ENCODE measurements at regions not wholly inside any gene's neighbourhood (a gene's known extent, or its start where the extent isn't known, plus 50 kb on each side); places are given as distances from the start of the nearest gene placed in this dataset.

DNA sequence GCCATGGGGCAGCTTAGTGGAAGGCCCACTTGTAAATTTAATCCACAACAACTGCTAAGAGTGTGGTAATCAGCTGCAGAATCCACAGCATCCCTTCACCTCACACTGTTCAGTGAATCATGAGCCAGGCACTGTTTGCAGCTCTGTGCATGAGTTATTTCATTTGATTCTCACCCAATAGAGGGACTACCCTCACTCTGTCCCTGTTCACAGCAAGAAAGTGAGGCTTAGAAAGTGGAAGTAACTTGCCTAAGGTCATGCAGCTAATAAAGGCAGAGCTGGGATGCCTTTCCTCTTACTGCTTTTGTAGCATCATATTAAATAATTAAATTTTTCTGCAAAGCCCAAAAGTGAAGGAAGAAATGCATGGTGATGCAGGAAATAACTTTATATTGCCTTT, 346.5 kb upstream of the PLD5 start:
- no peak for FAIRE-seq
- TF ChIP-seq POLR2A (IDR thresholded peaks at IDR 0.05; ENCODE audit: low read depth, low read length), result no peak
- no peak for DNase-seq (ENCODE audit: insufficient read length, low spot score)

DNA sequence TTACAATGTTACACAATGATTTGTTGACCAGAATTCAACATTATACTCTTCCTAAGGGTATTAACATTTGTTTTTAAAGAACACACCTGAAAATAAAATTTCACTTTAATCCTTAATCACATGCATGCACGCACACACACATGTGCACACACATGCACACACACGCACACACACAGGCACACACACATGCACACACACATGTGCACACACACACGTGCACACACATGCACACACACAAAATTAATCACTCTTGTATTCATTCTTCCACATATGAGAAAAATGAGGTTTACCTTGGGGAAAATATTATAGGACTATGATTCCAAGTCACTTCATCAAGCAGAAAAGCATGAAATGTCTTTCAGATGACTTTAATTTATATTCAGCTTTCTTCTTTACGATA, 331.8 kb upstream of the PLD5 start:
- FAIRE-seq (no peak), DNase-seq (ENCODE audit: insufficient read length, low spot score) (no peak)

GRCh38 chr1:242854466-242854865, 330.0 kb upstream of the PLD5 start:
- DNase-seq (ENCODE audit: insufficient read length, low spot score), result no peak
- TF ChIP-seq POLR2A (IDR thresholded peaks at IDR 0.05; ENCODE audit: low read depth, low read length), result no peak
- FAIRE-seq, result no peak

More for the DNA sequence above, 331.8 kb upstream of the PLD5 start:
- no peak for TF ChIP-seq POLR2A (IDR thresholded peaks at IDR 0.05; ENCODE audit: low read depth, low read length)

- FAIRE-seq (no peak), DNase-seq (ENCODE audit: insufficient read length, low spot score) (no peak)
- TF ChIP-seq POLR2A (IDR thresholded peaks at IDR 0.05; ENCODE audit: low read depth, low read length), result no peak
These were observed 323.0 kb upstream of the PLD5 start for GRCh38 chr1:242847390-242847993.

- FAIRE-seq (no peak), DNase-seq (ENCODE audit: insufficient read length, low spot score) (no peak)
- TF ChIP-seq POLR2A (IDR thresholded peaks at IDR 0.05; ENCODE audit: low read depth, low read length), result no peak
These were observed 317.6 kb upstream of the PLD5 start for GRCh38 chr1:242842094-242842493.

DNA sequence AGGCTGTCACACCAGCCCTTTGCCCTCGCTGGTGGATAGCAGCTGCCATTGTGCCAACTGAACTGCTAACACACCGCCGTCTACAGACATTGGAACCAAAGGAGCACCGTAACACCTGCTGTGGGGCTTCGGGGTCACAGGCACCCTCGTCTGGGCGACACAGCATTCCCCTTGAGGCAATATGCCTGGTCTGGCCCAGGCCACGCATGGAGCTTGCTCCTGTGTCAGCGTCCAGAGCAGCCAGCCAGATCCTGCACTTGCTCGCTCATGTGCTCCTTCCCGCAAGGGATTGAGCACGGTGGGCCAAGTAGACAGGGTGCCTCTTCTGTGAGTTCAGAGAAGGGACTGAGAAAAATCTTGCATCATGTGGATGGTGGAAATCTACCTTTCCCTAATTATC, 314.6 kb upstream of the PLD5 start:
- no peak for FAIRE-seq
- no peak for TF ChIP-seq POLR2A (IDR thresholded peaks at IDR 0.05; ENCODE audit: low read depth, low read length)
- no peak for DNase-seq (ENCODE audit: insufficient read length, low spot score)

DNA sequence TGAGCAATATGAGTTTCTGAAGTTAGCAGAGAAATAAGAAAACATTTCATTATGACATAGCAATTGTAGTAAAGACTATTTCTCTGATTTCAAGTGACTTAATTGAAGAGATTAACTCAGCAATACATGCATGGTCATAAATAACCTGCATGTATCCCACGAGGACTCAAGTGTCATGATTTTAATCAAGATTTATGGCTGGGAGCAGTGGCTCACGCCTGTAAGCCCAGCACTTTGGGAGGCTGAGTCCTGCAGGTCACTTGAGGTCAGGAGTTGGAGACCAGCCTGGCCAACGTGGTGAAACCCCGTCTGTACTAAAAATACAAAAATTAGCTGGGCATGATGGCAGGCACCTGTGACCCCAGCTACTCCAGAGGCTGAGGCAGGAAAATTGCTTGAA, 311.9 kb upstream of the PLD5 start:
- TF ChIP-seq POLR2A (IDR thresholded peaks at IDR 0.05; ENCODE audit: low read depth, low read length), result no peak
- DNase-seq (ENCODE audit: insufficient read length, low spot score), result no peak
- no peak for FAIRE-seq

DNA sequence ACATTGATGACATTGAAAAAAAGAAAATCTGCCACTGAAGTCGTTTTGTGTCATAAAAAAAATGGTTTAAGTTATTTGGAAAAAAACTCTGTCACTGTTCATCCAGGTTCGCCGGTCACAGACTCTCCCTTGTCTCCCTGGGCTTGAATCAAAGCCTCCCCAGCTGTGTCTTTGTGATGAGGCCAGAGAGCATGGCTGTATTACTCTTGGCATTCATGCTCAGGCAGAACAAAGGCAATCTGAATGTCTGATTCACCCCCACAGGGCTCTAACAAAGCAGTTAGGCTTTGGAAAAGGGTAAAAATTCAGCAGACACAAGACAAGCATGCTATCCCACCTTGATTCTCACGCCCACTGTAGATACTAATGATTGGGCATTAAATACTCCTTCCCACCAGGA, 304.3 kb upstream of the PLD5 start:
- DNase-seq (ENCODE audit: insufficient read length, low spot score) (no peak), FAIRE-seq (no peak)
- TF ChIP-seq POLR2A (IDR thresholded peaks at IDR 0.05; ENCODE audit: low read depth, low read length), result no peak

DNA sequence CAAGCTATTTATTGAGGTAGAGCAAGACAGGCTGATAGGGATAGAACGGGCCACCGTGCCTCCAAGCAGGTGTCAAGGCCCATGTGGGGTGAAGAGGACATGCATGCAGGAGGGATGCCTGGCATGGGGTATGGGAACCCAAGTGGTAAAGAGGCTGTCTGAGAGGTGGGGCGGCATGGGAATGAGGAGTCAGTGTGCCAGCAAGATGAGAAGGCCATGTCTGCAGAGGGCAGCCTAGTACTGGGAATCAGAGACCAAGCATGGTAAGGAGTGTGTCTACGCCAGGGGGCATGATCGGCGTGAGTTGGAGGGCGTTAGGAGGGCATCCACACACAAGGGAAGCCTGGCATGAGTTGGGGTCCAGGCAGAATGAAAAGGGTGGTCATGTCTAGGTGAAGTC, 303.7 kb upstream of the PLD5 start:
- FAIRE-seq, result no peak
- TF ChIP-seq POLR2A (IDR thresholded peaks at IDR 0.05; ENCODE audit: low read depth, low read length), result no peak
- no peak for DNase-seq (ENCODE audit: insufficient read length, low spot score)

GRCh38 chr1:242827538-242827937, 303.0 kb upstream of the PLD5 start:
- no peak for DNase-seq (ENCODE audit: insufficient read length, low spot score)
- no peak for TF ChIP-seq POLR2A (IDR thresholded peaks at IDR 0.05; ENCODE audit: low read depth, low read length)
- no peak for FAIRE-seq

DNA sequence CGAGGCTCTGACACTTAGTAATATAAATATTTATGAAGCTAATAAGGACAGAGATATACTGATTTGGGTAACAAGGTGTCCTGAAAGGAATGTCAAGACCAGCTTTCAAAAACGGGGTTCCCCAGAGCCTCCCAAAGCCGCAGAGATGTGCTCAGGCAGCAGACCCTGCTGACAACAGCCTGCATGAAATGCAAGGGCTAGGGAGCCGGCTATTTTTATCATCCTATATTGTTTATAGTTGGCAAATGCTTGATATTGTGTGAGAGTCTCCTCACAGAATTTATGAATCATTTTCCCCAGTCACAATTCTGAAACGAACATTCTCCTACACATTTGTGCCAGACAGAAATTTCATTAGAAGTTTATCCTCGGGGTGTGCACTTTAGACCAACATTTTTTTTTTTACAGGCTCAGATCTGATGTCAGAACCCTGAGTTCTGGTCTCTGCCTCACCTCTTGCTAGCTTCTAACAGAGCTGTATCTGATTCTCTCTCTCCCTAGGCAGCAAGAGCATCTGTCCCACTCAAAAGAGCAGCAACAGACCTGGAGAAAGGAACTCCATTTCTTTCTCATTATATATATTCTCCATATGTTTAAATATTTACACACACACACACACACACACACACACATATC, 302.3 kb upstream of the PLD5 start:
- DNase-seq (ENCODE audit: insufficient read length, low spot score) (no peak), FAIRE-seq (no peak)
- no peak for TF ChIP-seq POLR2A (IDR thresholded peaks at IDR 0.05; ENCODE audit: low read depth, low read length)

DNA sequence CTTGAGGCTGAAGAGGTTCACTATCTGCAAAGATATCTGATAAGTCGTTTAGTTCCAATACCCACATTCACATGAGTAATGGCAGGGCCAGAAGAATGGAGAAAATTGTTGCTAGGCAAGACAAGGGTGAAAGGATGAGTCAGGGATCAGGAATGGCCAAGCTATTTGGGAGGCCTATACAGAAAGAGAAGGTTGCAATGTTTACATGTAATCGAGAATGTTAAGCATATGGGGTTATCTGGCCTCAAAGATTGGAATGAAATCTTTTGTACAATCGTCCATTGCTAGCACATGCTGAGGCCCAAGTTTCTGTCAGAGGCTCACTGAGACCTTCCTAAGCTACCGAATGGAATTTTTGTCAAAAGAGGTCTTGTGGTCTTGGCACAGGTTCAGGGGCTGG, 299.9 kb upstream of the PLD5 start:
- no peak for TF ChIP-seq POLR2A (IDR thresholded peaks at IDR 0.05; ENCODE audit: low read depth, low read length)
- DNase-seq (ENCODE audit: insufficient read length, low spot score), result peak; percentile 6
- no peak for FAIRE-seq

DNA sequence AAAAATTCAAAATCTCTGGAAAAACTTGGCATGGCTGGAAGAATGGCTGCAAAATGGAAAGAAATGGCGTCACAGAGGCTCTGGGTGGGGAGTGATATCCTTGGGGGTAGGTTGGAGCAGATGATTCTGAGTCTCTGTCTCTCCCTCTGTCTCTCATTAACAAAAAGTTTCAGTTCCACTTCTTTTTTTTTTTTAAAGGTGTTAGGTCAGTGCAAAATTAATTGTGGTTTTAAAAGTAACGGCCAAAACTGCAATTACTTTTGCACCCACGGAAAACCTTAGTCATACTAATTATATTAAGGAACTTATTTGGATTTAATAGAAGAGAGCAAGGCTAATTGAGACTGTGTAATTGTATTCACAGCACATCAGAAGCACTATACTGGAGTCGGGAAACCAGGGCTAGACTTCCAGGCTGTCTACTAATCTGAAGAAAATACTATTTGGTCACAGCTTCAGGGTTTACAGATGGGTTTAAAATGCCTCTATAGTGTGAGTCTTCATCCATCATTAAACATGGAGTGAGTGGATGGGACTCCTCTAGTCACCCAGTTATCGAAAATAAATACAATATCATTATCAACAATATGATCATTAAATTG, 289.1 kb upstream of the PLD5 start:
- FAIRE-seq (no peak), DNase-seq (ENCODE audit: insufficient read length, low spot score) (no peak)

DNA sequence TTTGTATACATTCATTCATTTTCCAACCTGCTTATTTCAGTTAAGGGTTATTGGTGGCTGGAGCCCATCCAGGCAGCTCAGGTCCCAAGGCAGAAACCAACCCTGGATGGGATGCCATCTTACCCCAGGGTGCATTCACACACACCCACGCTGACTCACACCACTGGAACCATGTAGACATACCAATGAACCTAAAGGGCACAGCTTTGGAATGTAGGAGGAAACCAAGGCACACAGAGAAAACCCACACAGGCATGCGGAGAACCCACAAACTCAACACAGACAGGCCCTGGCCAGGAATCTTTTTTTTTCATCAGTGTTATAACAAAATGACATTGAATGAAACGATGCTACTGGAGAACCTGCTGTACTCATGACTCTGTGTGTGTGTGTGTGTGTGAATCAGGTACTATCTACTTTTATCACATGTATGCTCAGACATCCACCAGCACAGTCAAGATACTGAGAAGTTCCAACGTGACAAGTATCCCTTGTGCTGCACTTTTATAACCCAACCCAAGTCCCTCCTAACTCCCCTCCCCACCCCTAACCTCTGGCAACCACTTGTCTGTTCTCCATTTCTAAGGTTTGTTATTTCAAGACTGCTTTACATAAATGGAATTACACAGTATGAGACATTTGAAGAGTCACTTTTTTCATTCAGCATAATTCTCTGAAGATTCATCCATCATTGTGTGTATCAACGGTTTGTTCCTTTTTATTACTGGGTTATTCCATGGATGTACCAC, 286.8 kb upstream of the PLD5 start:
- no peak for DNase-seq (ENCODE audit: insufficient read length, low spot score)
- no peak for FAIRE-seq
- TF ChIP-seq POLR2A (IDR thresholded peaks at IDR 0.05; ENCODE audit: low read depth, low read length), result no peak

More for the DNA sequence above, 289.1 kb upstream of the PLD5 start:
- no peak for TF ChIP-seq POLR2A (IDR thresholded peaks at IDR 0.05; ENCODE audit: low read depth, low read length)
